ENCODE measurements at regions not wholly inside any gene's neighbourhood (a gene's known extent, or its start where the extent isn't known, plus 50 kb on each side); places are given as distances from the start of the nearest gene placed in this dataset.

GRCh38 chr3:127092776-127093175, 100.2 kb upstream of the PRR23E start:
- H3K9me3 ChIP-seq (replicated peaks), result peaks cover 9% of the 10 kb centered on the region
- peaks cover 40% of the 10 kb centered on the region for H3K27me3 ChIP-seq (ENCODE audit: low read depth)
- H3K4me1 ChIP-seq, result peaks cover 13% of the 10 kb centered on the region
- no peak for TF ChIP-seq CTCF (IDR thresholded peaks at IDR 0.05; ENCODE audit: borderline replicate concordance)
- intact Hi-C loops (cut with micrococcal nuclease), result no loop called here
- H3K36me3 ChIP-seq, result no peaks in the 10 kb centered on the region
- DNase-seq, result no peak
- H3K27ac ChIP-seq (replicated peaks), result no peak overlapping the region
- no peak overlapping the region for H3K4me3 ChIP-seq

GRCh38 chr3:127093312-127093711, 99.6 kb upstream of the PRR23E start:
- TF ChIP-seq CTCF (IDR thresholded peaks at IDR 0.05; ENCODE audit: borderline replicate concordance), result no peak
- Histone ChIP-seq H3K27me3 (ENCODE audit: low read depth) (peaks cover 39% of the 10 kb centered on the region), H3K4me1 (peaks cover 13% of the 10 kb centered on the region), H3K27ac (replicated peaks) (no peak overlapping the region), H3K36me3 (no peaks in the 10 kb centered on the region), H3K9me3 (replicated peaks) (peaks cover 9% of the 10 kb centered on the region), H3K4me3 (no peak overlapping the region)
- no peak for DNase-seq
- intact Hi-C loops (cut with micrococcal nuclease), result no loop called here

- Histone ChIP-seq H3K4me1 (peaks cover 4% of the 10 kb centered on the region), H3K9me3 (replicated peaks) (peaks cover 9% of the 10 kb centered on the region), H3K27ac (replicated peaks) (no peak overlapping the region), H3K27me3 (ENCODE audit: low read depth) (peaks cover 21% of the 10 kb centered on the region), H3K4me3 (no peak overlapping the region), H3K36me3 (no peaks in the 10 kb centered on the region)
- no peak for TF ChIP-seq CTCF (IDR thresholded peaks at IDR 0.05; ENCODE audit: borderline replicate concordance)
- intact Hi-C loops (cut with micrococcal nuclease), result no loop called here
- no peak for DNase-seq
These were observed 97.2 kb upstream of the PRR23E start for GRCh38 chr3:127095774-127096173.

GRCh38 chr3:127096256-127097071, 96.5 kb upstream of the PRR23E start:
- no peak overlapping the region for H3K4me3 ChIP-seq
- peaks cover 4% of the 10 kb centered on the region for H3K4me1 ChIP-seq
- DNase-seq, result no peak
- intact Hi-C loops (cut with micrococcal nuclease), result no loop called here
- TF ChIP-seq CTCF (IDR thresholded peaks at IDR 0.05; ENCODE audit: borderline replicate concordance), result no peak
- H3K27ac ChIP-seq (replicated peaks), result no peak overlapping the region
- H3K27me3 ChIP-seq (ENCODE audit: low read depth), result peaks cover 19% of the 10 kb centered on the region
- no peaks in the 10 kb centered on the region for H3K36me3 ChIP-seq
- H3K9me3 ChIP-seq (replicated peaks), result peaks cover 9% of the 10 kb centered on the region

GRCh38 chr3:127097072-127097405, 95.9 kb upstream of the PRR23E start:
- H3K27me3 ChIP-seq (ENCODE audit: low read depth), result peaks cover 16% of the 10 kb centered on the region
- no peak for TF ChIP-seq CTCF (IDR thresholded peaks at IDR 0.05; ENCODE audit: borderline replicate concordance)
- no peak for DNase-seq
- no peak overlapping the region for H3K27ac ChIP-seq (replicated peaks)
- intact Hi-C loops (cut with micrococcal nuclease), result no loop called here
- no peaks in the 10 kb centered on the region for H3K36me3 ChIP-seq
- H3K4me3 ChIP-seq, result no peak overlapping the region
- H3K9me3 ChIP-seq (replicated peaks), result peaks cover 9% of the 10 kb centered on the region
- peaks cover 4% of the 10 kb centered on the region for H3K4me1 ChIP-seq
